ENCODE measurements at regions not wholly inside any gene's neighbourhood (a gene's known extent, or its start where the extent isn't known, plus 50 kb on each side); places are given as distances from the start of the nearest gene placed in this dataset.
A peak's percentile ranks its signal among the peaks of the same experiment; 100 is the strongest.
"Not testable (repeated sequence)": the region's sequence is repeated elsewhere in the genome, so short reads cannot be mapped to it uniquely, and the experiment has no call there.

GRCh38 chr14:66228267-66228970, 257.8 kb upstream of the CCDC196 start:
- no peak for DNase-seq

DNA sequence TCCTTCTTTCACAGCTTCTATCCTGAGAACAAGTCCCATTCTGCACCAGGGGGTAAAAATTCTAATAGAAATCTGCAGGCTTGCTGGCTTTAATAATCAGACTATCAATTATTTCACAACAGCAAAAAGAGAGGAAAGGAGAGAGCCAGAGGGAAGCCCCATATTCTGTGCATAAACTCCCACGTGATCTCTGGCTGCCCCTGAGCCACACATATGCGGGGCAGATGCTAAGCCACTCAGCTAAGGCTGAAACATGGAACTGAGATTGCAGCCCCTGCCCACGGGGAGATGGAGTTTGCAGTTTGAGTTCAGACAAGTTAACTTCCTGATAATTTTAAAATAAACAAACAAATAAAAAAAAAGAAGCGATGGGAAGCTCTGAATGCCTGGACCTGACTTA, 254.4 kb upstream of the CCDC196 start:
- no peak for DNase-seq

GRCh38 chr14:66233591-66233990, 252.6 kb upstream of the CCDC196 start:
- peak; percentile 69 for DNase-seq

DNA sequence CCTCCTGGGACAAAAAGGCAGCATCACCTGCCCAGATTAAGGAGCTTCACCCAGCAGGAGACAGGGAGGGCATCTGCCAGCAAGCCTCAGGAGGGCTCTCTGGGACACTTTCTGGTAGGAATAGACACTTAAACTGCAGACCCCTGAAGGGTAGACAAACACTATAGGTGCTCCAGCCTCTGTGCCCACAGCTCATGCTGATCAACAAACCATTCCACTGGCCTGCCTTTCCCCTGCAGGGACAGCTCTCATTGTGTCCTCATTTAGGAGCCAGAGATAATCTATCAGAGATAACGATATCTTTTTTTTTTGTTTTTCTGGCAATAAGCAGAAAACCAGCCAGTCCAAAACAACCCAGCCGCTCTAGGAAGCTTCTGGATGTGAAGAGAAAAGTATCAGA, 251.8 kb upstream of the CCDC196 start:
- DNase-seq, result no peak

DNA sequence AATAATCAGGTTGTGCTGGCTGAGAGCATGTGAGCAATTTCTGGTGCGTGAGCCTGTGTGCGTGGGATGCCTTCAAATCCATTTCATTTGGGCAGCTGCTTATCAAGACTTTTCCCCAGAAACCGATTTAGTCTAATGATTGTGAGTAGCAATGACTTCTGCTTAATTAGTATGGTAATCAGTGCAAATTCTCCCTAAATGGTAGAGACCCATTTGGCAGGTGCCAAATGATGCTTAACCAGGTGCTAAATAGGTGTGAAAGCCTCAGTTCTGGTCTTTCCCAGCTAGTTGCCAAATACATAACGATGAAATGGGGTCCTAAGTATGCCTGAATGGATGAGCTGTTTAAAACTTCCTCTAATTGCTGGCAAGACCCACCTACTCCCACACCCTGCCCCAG, 248.4 kb upstream of the CCDC196 start:
- DNase-seq, result no peak

DNA sequence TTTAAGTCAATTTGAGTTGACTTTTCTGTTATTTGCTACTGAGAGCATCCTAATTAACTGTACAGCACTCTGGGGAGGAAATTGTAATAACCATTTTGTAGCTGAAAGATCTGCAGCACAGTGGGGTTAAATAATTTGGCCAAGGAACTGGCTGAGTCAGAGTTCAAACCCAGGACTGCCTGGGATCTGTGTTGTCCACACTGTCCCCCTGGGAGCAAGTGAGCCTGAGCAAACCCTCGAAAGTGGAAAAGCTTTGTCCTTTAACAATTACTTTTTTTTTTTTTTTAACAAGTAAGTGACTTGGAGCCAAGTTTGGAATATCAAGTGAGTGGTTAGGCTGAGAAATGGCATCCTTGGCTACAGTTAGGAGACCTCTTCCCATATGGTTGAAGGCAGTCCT, 247.2 kb upstream of the CCDC196 start:
- DNase-seq, result no peak

DNA sequence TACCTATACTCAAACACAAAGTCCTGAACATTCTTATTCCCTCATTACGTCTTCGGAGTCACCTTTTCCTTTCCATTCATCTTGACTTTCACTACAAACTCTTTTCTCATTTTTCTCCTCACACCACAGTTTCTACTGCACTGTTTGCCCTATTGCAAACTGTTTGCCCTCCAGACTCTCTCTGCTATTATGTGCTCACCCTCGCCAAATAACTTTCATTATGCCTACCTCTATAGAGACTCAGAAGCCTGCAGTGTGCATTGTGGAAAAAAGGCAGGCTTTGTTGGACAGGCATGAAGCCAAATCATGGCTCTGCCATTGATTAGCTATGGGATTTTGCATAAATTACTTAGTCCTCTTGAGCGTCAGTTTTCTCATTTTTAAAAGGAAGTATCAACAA, 246.6 kb upstream of the CCDC196 start:
- DNase-seq, result no peak

GRCh38 chr14:66240105-66240504, 246.1 kb upstream of the CCDC196 start:
- no peak for DNase-seq

- peak; percentile 30 for DNase-seq
Measured at GRCh38 chr14:66242001-66242400, 244.2 kb upstream of the CCDC196 start.

GRCh38 chr14:66244834-66245233, 241.3 kb upstream of the CCDC196 start:
- DNase-seq, result no peak

- DNase-seq, result no peak
Measured at GRCh38 chr14:66247662-66248193, 238.4 kb upstream of the CCDC196 start.

DNA sequence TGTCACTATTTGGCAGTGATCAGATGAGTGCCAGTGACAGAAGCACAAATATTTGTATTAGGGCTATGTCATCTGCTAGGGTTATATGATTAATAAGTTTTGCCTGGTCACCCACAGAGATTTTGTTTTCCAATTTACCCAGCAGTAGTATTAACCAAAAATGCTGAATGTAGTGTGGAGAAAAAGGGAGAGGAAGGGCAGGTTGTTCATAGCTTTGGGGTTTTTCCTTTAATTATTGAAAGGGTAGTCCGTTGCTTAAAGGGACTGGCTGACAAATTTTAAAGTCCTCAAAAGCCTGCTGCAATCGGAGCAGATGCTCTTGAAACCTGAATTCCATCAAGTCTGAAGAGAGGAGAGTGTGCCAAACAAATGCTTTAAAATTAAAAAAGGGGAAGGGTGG, 237.9 kb upstream of the CCDC196 start:
- DNase-seq, result peak; percentile 27

GRCh38 chr14:66249544-66249943, 236.6 kb upstream of the CCDC196 start:
- peak; percentile 21 for DNase-seq

- no peak for DNase-seq
Measured at GRCh38 chr14:66254038-66254437, 232.1 kb upstream of the CCDC196 start.

- DNase-seq, result no peak
Measured at GRCh38 chr14:66268802-66269334, 217.3 kb upstream of the CCDC196 start.

- no peak for DNase-seq
Measured at GRCh38 chr14:66272221-66272620, 213.9 kb upstream of the CCDC196 start.

DNA sequence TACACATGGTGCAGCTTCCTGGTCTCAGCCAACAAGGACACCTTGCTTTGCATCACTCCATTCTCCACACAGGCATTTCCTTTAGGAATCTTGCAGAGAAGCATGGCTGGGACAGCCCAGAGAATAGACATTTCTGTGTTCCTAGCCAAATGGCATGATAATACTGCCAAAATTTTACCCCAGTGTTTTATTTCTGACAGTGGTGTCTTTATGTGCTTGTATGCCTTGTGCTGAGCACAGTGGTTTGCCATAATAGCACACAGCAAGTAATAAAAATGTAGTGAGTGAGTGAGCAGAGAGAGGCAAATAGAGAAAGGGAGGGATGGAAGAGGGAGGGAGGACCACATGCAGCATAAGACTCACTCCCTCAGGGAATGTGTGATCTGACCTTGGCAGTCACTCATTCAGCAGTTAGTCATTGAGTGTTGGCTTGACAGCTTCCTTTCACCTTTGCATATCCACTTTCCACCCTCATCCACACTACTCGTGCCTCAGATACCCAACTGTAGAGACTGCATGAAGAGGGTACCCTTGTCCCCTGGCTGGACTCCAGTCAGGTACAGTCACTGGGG, 212.8 kb upstream of the CCDC196 start:
- DNase-seq, result no peak

- DNase-seq, result not testable (repeated sequence)
Measured at GRCh38 chr14:66278418-66278817, 207.8 kb upstream of the CCDC196 start.

GRCh38 chr14:66281036-66281776, 205.0 kb upstream of the CCDC196 start:
- no peak for DNase-seq

GRCh38 chr14:66284346-66284745, 201.8 kb upstream of the CCDC196 start:
- no peak for DNase-seq

- no peak for DNase-seq
Measured at GRCh38 chr14:66288511-66288910, 197.7 kb upstream of the CCDC196 start.

GRCh38 chr14:66291756-66292155, 194.4 kb upstream of the CCDC196 start:
- DNase-seq, result no peak

DNA sequence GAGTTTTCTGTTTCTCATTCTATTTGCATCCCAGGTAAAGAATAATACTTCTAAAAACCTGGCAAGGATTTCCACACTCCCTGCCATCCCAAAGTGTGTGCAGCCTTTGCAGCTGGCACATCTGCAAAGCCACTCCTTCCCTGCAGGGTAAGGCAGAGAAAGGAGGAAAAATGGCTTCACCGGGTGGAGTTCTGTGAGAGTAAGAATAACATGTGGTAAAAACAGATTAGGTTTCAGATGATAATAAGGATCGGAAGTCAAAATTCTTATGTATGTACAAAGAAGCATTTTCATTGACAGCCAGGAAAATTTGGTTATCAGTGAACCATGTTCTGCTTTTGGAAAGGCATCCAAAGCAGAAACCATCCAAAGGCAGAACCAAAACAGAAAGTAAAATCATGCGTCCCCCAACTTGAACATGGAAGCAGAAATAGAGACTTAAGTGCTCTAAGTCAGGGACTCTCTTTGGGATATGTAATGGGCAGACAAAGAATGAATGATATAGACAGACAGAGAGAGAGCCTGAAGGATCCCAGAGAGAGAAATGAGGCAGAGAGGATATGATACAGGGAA, 192.6 kb upstream of the CCDC196 start:
- DNase-seq, result no peak
